Hepatocyte (in vitro differentiated cells): ENCODE measurements at regions not wholly inside any gene's neighbourhood (a gene's known extent, or its start where the extent isn't known, plus 50 kb on each side); places are given as distances from the start of the nearest gene placed in this dataset.

Source experiments
- DNase-seq: peaks from one replicate; pipeline ENCODE4 v3.0.0-alpha.2; 2016; ENCODE audit warnings: low spot score
- H2AFZ ChIP-seq: fragments of 200-600 bp; sonication (generic); 2 replicates; pipeline ENCODE4 v1.6.0; 2016; ENCODE audit warnings: antibody characterized with exemption, mild to moderate bottlenecking
- H3K27ac ChIP-seq: fragments of 200-600 bp; sonication (generic); 2 replicates; pipeline ENCODE4 v1.5.1; 2016; ENCODE audit warnings: mild to moderate bottlenecking
- H3K27me3 ChIP-seq: fragments of 200-600 bp; sonication (generic); 2 replicates; pipeline ENCODE4 v1.6.1; 2016
- H3K36me3 ChIP-seq: fragments of 200-600 bp; sonication (generic); replicated peaks from 2 replicates; pipeline ENCODE4 v1.5.1; 2016; ENCODE audit warnings: low read depth; ENCODE audit not compliant: insufficient read depth
- H3K4me1 ChIP-seq: fragments of 200-600 bp; sonication (generic); 2 replicates; pipeline ENCODE4 v1.5.1; 2016; ENCODE audit warnings: mild to moderate bottlenecking, moderate library complexity; ENCODE audit not compliant: insufficient read depth
- H3K4me2 ChIP-seq: fragments of 200-600 bp; sonication (generic); 2 replicates; pipeline ENCODE4 v1.6.0; 2016
- H3K4me3 ChIP-seq: fragments of 200-600 bp; sonication (generic); 2 replicates; pipeline ENCODE4 v1.5.1; 2016; ENCODE audit warnings: mild to moderate bottlenecking
- H3K79me2 ChIP-seq: fragments of 200-600 bp; sonication (generic); 2 replicates; pipeline ENCODE4 v1.6.0; 2017; ENCODE audit warnings: mild to moderate bottlenecking
- H3K9me2 ChIP-seq: fragments of 200-600 bp; sonication (generic); replicated peaks from 2 replicates; pipeline ENCODE4 v1.6.0; 2017; ENCODE audit warnings: mild to moderate bottlenecking; ENCODE audit not compliant: insufficient read depth
- H3K9me3 ChIP-seq: fragments of 200-600 bp; sonication (generic); 2 replicates; pipeline ENCODE4 v1.5.1; 2016; ENCODE audit warnings: low read depth, mild to moderate bottlenecking
- H4K20me1 ChIP-seq: fragments of 200-600 bp; sonication (generic); 2 replicates; pipeline ENCODE4 v1.6.0; 2016; ENCODE audit warnings: mild to moderate bottlenecking; ENCODE audit not compliant: insufficient read depth, poor library complexity, severe bottlenecking
- CTCF ChIP-seq: fragments of 200-600 bp; sonication (generic); IDR thresholded peaks from 2 replicates; pipeline ENCODE4 v1.5.1; 2016; ENCODE audit warnings: antibody characterized with exemption, mild to moderate bottlenecking; ENCODE audit not compliant: poor library complexity
- EZH2 ChIP-seq: fragments of 200-600 bp; sonication (generic); IDR thresholded peaks from 2 replicates; pipeline ENCODE4 v1.6.1; 2016; ENCODE audit warnings: antibody characterized with exemption, mild to moderate bottlenecking, borderline replicate concordance
- EZH2phosphoT487 ChIP-seq: fragments of 200-600 bp; sonication (generic); IDR thresholded peaks from one replicate; pipeline ENCODE4 v1.6.1; 2018; ENCODE audit warnings: antibody characterized with exemption, mild to moderate bottlenecking, low read depth, moderate library complexity; ENCODE audit not compliant: unreplicated experiment, severe bottlenecking
- WGBS: methylation state at CpG from one replicate; pipeline ENCODE4 v1.1.6; 2016; ENCODE audit warnings: low lambda C conversion rate; ENCODE audit errors: missing lambda C conversion rate; 5-methylcytosine and 5-hydroxymethylcytosine counted together

GRCh38 chr15:95684126-95684525 is 646.4 kb upstream of the NR2F2 start:
- TF ChIP-seq EZH2phosphoT487 (no peak), EZH2 (no peak), CTCF (no peak)
- H3K4me1 ChIP-seq, result no peaks in the 10 kb centered on the region
- no peak overlapping the region for H3K4me3 ChIP-seq
- no peak overlapping the region for H3K4me2 ChIP-seq
- H3K36me3 ChIP-seq, result no peaks in the 10 kb centered on the region
- 95% methylated on average over 4 of the region's 4 CpGs for WGBS
- H4K20me1 ChIP-seq, result no peaks in the 10 kb centered on the region
- no peaks in the 10 kb centered on the region for H3K79me2 ChIP-seq
- no peaks in the 10 kb centered on the region for H3K27me3 ChIP-seq
- no peaks in the 10 kb centered on the region for H3K9me3 ChIP-seq
- H3K27ac ChIP-seq, result no peak overlapping the region
- DNase-seq, result no peak
- no peak overlapping the region for H2AFZ ChIP-seq
- no peaks in the 10 kb centered on the region for H3K9me2 ChIP-seq

- Histone ChIP-seq H3K4me1 (no peaks in the 10 kb centered on the region), H3K79me2 (no peaks in the 10 kb centered on the region), H3K27me3 (no peaks in the 10 kb centered on the region), H4K20me1 (no peaks in the 10 kb centered on the region), H3K4me3 (no peak overlapping the region), H3K36me3 (no peaks in the 10 kb centered on the region), H3K4me2 (no peak overlapping the region), H3K9me3 (no peaks in the 10 kb centered on the region), H3K9me2 (no peaks in the 10 kb centered on the region), H2AFZ (no peak overlapping the region), H3K27ac (peak overlapping the region; percentile 8)
- 26% methylated on average over 1 of the region's 1 CpG for WGBS
- peak; percentile 48 for DNase-seq
- TF ChIP-seq EZH2phosphoT487, result no peak
Observed at GRCh38 chr15:95684693-95685115, 645.8 kb upstream of the NR2F2 start.

- no peaks in the 10 kb centered on the region for H3K9me3 ChIP-seq
- no peaks in the 10 kb centered on the region for H3K79me2 ChIP-seq
- 74% methylated on average over 1 of the region's 1 CpG for WGBS
- TF ChIP-seq CTCF (no peak), EZH2 (no peak), EZH2phosphoT487 (no peak)
- H3K4me2 ChIP-seq, result no peak overlapping the region
- H2AFZ ChIP-seq, result no peak overlapping the region
- H3K27me3 ChIP-seq, result no peaks in the 10 kb centered on the region
- H3K4me1 ChIP-seq, result no peaks in the 10 kb centered on the region
- DNase-seq, result no peak
- no peaks in the 10 kb centered on the region for H3K9me2 ChIP-seq
- H3K4me3 ChIP-seq, result no peak overlapping the region
- no peaks in the 10 kb centered on the region for H4K20me1 ChIP-seq
- H3K27ac ChIP-seq, result no peak overlapping the region
- H3K36me3 ChIP-seq, result no peaks in the 10 kb centered on the region
Observed at GRCh38 chr15:95687061-95687460, 643.4 kb upstream of the NR2F2 start.

- no peak overlapping the region for H3K4me3 ChIP-seq
- H4K20me1 ChIP-seq, result no peaks in the 10 kb centered on the region
- H3K27ac ChIP-seq, result no peak overlapping the region
- H3K4me2 ChIP-seq, result no peak overlapping the region
- no peaks in the 10 kb centered on the region for H3K9me2 ChIP-seq
- 82% methylated on average over 2 of the region's 2 CpGs for WGBS
- H3K36me3 ChIP-seq, result no peaks in the 10 kb centered on the region
- H3K4me1 ChIP-seq, result no peaks in the 10 kb centered on the region
- H3K79me2 ChIP-seq, result no peaks in the 10 kb centered on the region
- TF ChIP-seq EZH2phosphoT487 (no peak), CTCF (no peak), EZH2 (no peak)
- DNase-seq, result no peak
- H3K27me3 ChIP-seq, result no peaks in the 10 kb centered on the region
- no peak overlapping the region for H2AFZ ChIP-seq
- no peaks in the 10 kb centered on the region for H3K9me3 ChIP-seq
Observed at GRCh38 chr15:95687686-95688085, 642.8 kb upstream of the NR2F2 start.
